H1 (cell line): ENCODE measurements at regions not wholly inside any gene's neighbourhood (a gene's known extent, or its start where the extent isn't known, plus 50 kb on each side); places are given as distances from the start of the nearest gene placed in this dataset.

ENCODE experiments used
- CTCF ChIA-PET: fragments of 300-600 bp; sonication (Branson Sonifier 250); formaldehyde crosslinking; loops from one replicate; lab custom pipeline; 2021; ENCODE audit not compliant: partially characterized antibody; lab: Charles Lee
- POLR2A ChIA-PET: fragments of 300-600 bp; sonication (Branson Sonifier 250); formaldehyde crosslinking; loops from one replicate; lab custom pipeline; 2021; ENCODE audit warnings: inconsistent platforms; ENCODE audit not compliant: partially characterized antibody; lab: Charles Lee
- DNase-seq, 2 experiments: peaks; one replicate each; pipeline versions ENCODE4 v3.0.0 to v3.0.0-alpha.2; 2010 to 2022; ENCODE audit warnings: low spot score in 2 of 2, low read depth in 1 of 2, mixed read lengths in 1 of 2
- FAIRE-seq: peaks from 2 replicates; lab custom pipeline; 2011; peaks lifted over from hg19 to GRCh38; lab: Jason Lieb, UNC
- H2AFZ ChIP-seq: 2 replicates; pipeline ENCODE4 v1.8.1; 2012; ENCODE audit warnings: low read length, inconsistent platforms
- H2AK5ac ChIP-seq: 2 replicates; pipeline ENCODE4 v1.6.1; 2013; ENCODE audit warnings: low read depth, low read length
- H2BK120ac ChIP-seq: replicated peaks from 2 replicates; pipeline ENCODE3; 2013; ENCODE audit warnings: low read depth, low read length, inconsistent platforms
- H2BK12ac ChIP-seq: 2 replicates; pipeline ENCODE4 v1.6.1; 2013; ENCODE audit warnings: low read depth, low read length
- H2BK15ac ChIP-seq: 2 replicates; pipeline ENCODE4 v1.6.1; 2013; ENCODE audit warnings: low read length
- H2BK20ac ChIP-seq: 2 replicates; pipeline ENCODE4 v1.6.1; 2013; ENCODE audit warnings: low read length
- H2BK5ac ChIP-seq: 2 replicates; pipeline ENCODE4 v1.6.1; 2013; ENCODE audit warnings: low read depth, low read length
- H3K14ac ChIP-seq: 2 replicates; pipeline ENCODE4 v1.6.1; 2013; ENCODE audit warnings: inconsistent platforms; ENCODE audit not compliant: insufficient read length
- H3K18ac ChIP-seq: 2 replicates; pipeline ENCODE4 v1.6.1; 2013; ENCODE audit warnings: low read length; ENCODE audit errors: extremely low read depth
- H3K23ac ChIP-seq: 2 replicates; pipeline ENCODE4 v1.6.1; 2013; ENCODE audit warnings: inconsistent platforms; ENCODE audit not compliant: insufficient read length
- H3K23me2 ChIP-seq: 2 replicates; pipeline ENCODE4 v1.6.1; 2013; ENCODE audit warnings: low read depth, low read length
- H3K27ac ChIP-seq: 2 replicates; pipeline ENCODE4 v1.6.1; 2011; ENCODE audit warnings: low read depth, low read length, inconsistent platforms
- H3K27me3 ChIP-seq, 4 experiments: replicated peaks in 1 of 4; 1 replicate in 1 of 4; 2 replicates in 3 of 4; pipeline versions ENCODE4 v1.6.1 to v1.8.1; 2011 to 2013; ENCODE audit warnings: low read length in 3 of 4, mild to moderate bottlenecking in 3 of 4, inconsistent platforms in 2 of 4, mixed read lengths in 2 of 4, moderate library complexity in 1 of 4; ENCODE audit not compliant: control insufficient read depth in 3 of 4, insufficient read depth in 3 of 4; ENCODE audit errors: extremely low read depth in 1 of 4
- H3K36me3 ChIP-seq, 4 experiments: 2 replicates each; pipeline versions ENCODE4 v1.6.1 to v1.8.1; 2011 to 2013; ENCODE audit warnings: mild to moderate bottlenecking in 4 of 4, low read length in 3 of 4, moderate library complexity in 2 of 4, control low read depth in 1 of 4, inconsistent platforms in 1 of 4; ENCODE audit not compliant: insufficient read depth in 4 of 4, control insufficient read depth in 2 of 4
- H3K4ac ChIP-seq: replicated peaks from 2 replicates; pipeline ENCODE3; 2013; ENCODE audit warnings: low read length, low read depth, mixed read lengths, inconsistent platforms; ENCODE audit not compliant: insufficient read length
- H3K4me1 ChIP-seq, 4 experiments: replicated peaks in 1 of 4; 1 replicate in 1 of 4; 2 replicates in 3 of 4; pipeline versions ENCODE4 v1.6.1 to v1.8.1; 2011 to 2013; ENCODE audit warnings: low read length in 3 of 4, inconsistent platforms in 2 of 4, mixed read lengths in 1 of 4; ENCODE audit not compliant: insufficient read depth in 4 of 4, control insufficient read depth in 3 of 4
- H3K4me2 ChIP-seq, 2 experiments: 2 replicates each; pipeline versions ENCODE4 v1.6.1 to v1.8.1; 2011 to 2013; ENCODE audit warnings: low read depth in 2 of 2, low read length in 2 of 2, control low read depth in 1 of 2, inconsistent platforms in 1 of 2, mild to moderate bottlenecking in 1 of 2; ENCODE audit not compliant: insufficient read depth in 1 of 2
- H3K4me3 ChIP-seq, 4 experiments: fragments of 200-600, 300-600 bp in 1 of 4; sonication (generic), shearing (Covaris generic), sonication (Bioruptor Twin) in 1 of 4; 2 replicates each; pipeline versions ENCODE4 v1.5.1 to v1.8.1; 2011 to 2016; ENCODE audit warnings: low read length in 4 of 4, low read depth in 3 of 4, control low read depth in 2 of 4, inconsistent platforms in 2 of 4, mild to moderate bottlenecking in 2 of 4, mixed read lengths in 1 of 4, moderate library complexity in 1 of 4; ENCODE audit not compliant: insufficient read depth in 2 of 4; ENCODE audit errors: extremely low read depth in 1 of 4
- H3K56ac ChIP-seq: replicated peaks from 2 replicates; pipeline ENCODE3; 2013; ENCODE audit warnings: low read depth, mild to moderate bottlenecking, mixed read lengths, low read length, inconsistent platforms; ENCODE audit not compliant: insufficient read length
- H3K79me1 ChIP-seq: 2 replicates; pipeline ENCODE4 v1.6.1; 2013; ENCODE audit warnings: low read depth, low read length, control low read depth
- H3K79me2 ChIP-seq, 2 experiments: 2 replicates each; pipeline versions ENCODE4 v1.6.1 to v1.8.1; 2012 to 2013; ENCODE audit warnings: low read length in 2 of 2, mild to moderate bottlenecking in 2 of 2, inconsistent platforms in 1 of 2; ENCODE audit not compliant: insufficient read depth in 2 of 2, control insufficient read depth in 1 of 2
- H3K9ac ChIP-seq, 4 experiments: replicated peaks in 1 of 4; 1 replicate in 1 of 4; 2 replicates in 3 of 4; pipeline versions ENCODE4 v1.6.1 to v1.8.1; 2011 to 2013; ENCODE audit warnings: low read depth in 3 of 4, low read length in 3 of 4, control low read depth in 2 of 4, mild to moderate bottlenecking in 2 of 4, moderate library complexity in 2 of 4, inconsistent platforms in 1 of 4; ENCODE audit errors: extremely low read depth in 1 of 4
- H3K9me3 ChIP-seq, 2 experiments: 2 replicates each; pipeline versions ENCODE4 v1.6.1 to v1.8.1; 2012 to 2013; ENCODE audit warnings: mild to moderate bottlenecking in 2 of 2, moderate library complexity in 2 of 2, control low read depth in 1 of 2, inconsistent platforms in 1 of 2, low read depth in 1 of 2, low read length in 1 of 2, mixed read lengths in 1 of 2; ENCODE audit not compliant: insufficient read depth in 2 of 2
- H4K20me1 ChIP-seq, 2 experiments: replicated peaks in 1 of 2; 2 replicates each; pipeline versions ENCODE3 to v1.8.1; 2011 to 2013; ENCODE audit warnings: inconsistent platforms in 2 of 2, low read length in 2 of 2, mild to moderate bottlenecking in 1 of 2; ENCODE audit not compliant: insufficient read depth in 2 of 2, control insufficient read depth in 1 of 2
- H4K5ac ChIP-seq: 2 replicates; pipeline ENCODE4 v1.6.1; 2013; ENCODE audit warnings: low read length, low read depth, mixed read lengths, inconsistent platforms; ENCODE audit not compliant: insufficient read length
- H4K8ac ChIP-seq: 2 replicates; pipeline ENCODE4 v1.8.0; 2013; ENCODE audit warnings: mild to moderate bottlenecking, moderate library complexity, low read length, inconsistent platforms; ENCODE audit not compliant: insufficient read depth; ENCODE audit errors: extremely low read depth
- H4K91ac ChIP-seq: replicated peaks from 2 replicates; pipeline ENCODE3; 2013; ENCODE audit warnings: low read length, mixed read lengths, inconsistent platforms; ENCODE audit not compliant: insufficient read length
- ASH2L ChIP-seq: fragments of 200-600, 300-600 bp; sonication (generic); IDR thresholded peaks from one replicate; pipeline ENCODE4 v1.7.1; 2017; ENCODE audit warnings: low read length
- BRCA1 ChIP-seq: IDR thresholded peaks from 2 replicates; pipeline ENCODE4 v1.6.1; 2012; ENCODE audit warnings: low read depth, low read length, improper control_type of control experiment
- CHD1 ChIP-seq: IDR thresholded peaks from 2 replicates; pipeline ENCODE4 v1.6.1; 2012; ENCODE audit warnings: low read depth, low read length, improper control_type of control experiment
- EP300 ChIP-seq, 2 experiments: IDR thresholded peaks; 1 replicate in 1 of 2; 2 replicates in 1 of 2; pipeline ENCODE4 v1.6.1; 2011 to 2012; ENCODE audit warnings: low read depth in 2 of 2, low read length in 2 of 2, mild to moderate bottlenecking in 2 of 2, borderline replicate concordance in 1 of 2, inconsistent platforms in 1 of 2, moderate library complexity in 1 of 2
- FOSL1 ChIP-seq: IDR thresholded peaks from 2 replicates; pipeline ENCODE4 v1.6.1; 2011; ENCODE audit warnings: mild to moderate bottlenecking, low read depth, low read length, moderate library complexity; ENCODE audit not compliant: insufficient read depth
- RNF2 ChIP-seq: fragments of 200-900, 300-1000 bp; sonication (generic); IDR thresholded peaks from 2 replicates; pipeline ENCODE4 v1.7.1; 2016; ENCODE audit warnings: borderline replicate concordance, low read depth, mild to moderate bottlenecking, antibody characterized with exemption, low read length; ENCODE audit not compliant: poor library complexity, severe bottlenecking; ENCODE audit errors: missing control alignments
- RXRA ChIP-seq: IDR thresholded peaks from 2 replicates; pipeline ENCODE4 v1.6.1; 2011; ENCODE audit warnings: low read depth, mild to moderate bottlenecking, low read length, moderate library complexity; ENCODE audit not compliant: insufficient read depth
- SP4 ChIP-seq: IDR thresholded peaks from 2 replicates; pipeline ENCODE4 v1.6.1; 2012; ENCODE audit warnings: low read length, inconsistent platforms
- TCF12 ChIP-seq: IDR thresholded peaks from 2 replicates; pipeline ENCODE4 v1.6.1; 2011; ENCODE audit warnings: low read depth, mild to moderate bottlenecking, low read length
- YY1 ChIP-seq: IDR thresholded peaks from 2 replicates; pipeline ENCODE4 v1.6.1; 2011; ENCODE audit warnings: low read depth, mild to moderate bottlenecking, low read length
- WGBS, 2 experiments: shearing (Covaris generic) in 1 of 2; methylation state at CpG; one replicate each; pipeline versions ENCODE4 v1.1.6 to v1.1.7; 2013 to 2015; ENCODE audit warnings: low lambda C conversion rate in 2 of 2, mixed read lengths in 2 of 2, inconsistent platforms in 1 of 2, low coverage in 1 of 2, missing lambda C conversion rate in 1 of 2; ENCODE audit not compliant: insufficient replicate concordance in 2 of 2, insufficient coverage in 1 of 2, insufficient read length in 1 of 2; ENCODE audit errors: extremely low coverage in 1 of 2, missing lambda C conversion rate in 1 of 2; 5-methylcytosine and 5-hydroxymethylcytosine counted together
- TF ChIP-seq, protein P1 (sequence below): IDR thresholded peaks from 2 replicates; pipeline ENCODE4 v1.6.1; 2012; ENCODE audit warnings: low read length, inconsistent platforms

GRCh38 chr14:100666403-100666802 lies 60.3 kb upstream of the DLK1 start:
- H3K4me1 ChIP-seq: no peaks in the 10 kb centered on the region
- no peak overlapping the region for H3K9ac ChIP-seq
- 0 out of 2 replicates have a peak overlapping the region, but pooled peaks have one; percentile 50 for H2BK12ac ChIP-seq
- H2BK5ac ChIP-seq: no peak overlapping the region
- no peak overlapping the region for H2AK5ac ChIP-seq
- WGBS, 2 experiments: 88% methylated on average over 3 of the region's 3 CpGs; no CpG with 5 or more reads in 1 of the 2 experiments
- no peak overlapping the region for H3K27ac ChIP-seq
- no peaks in the 10 kb centered on the region for H3K9me3 ChIP-seq
- H3K14ac ChIP-seq: no peak overlapping the region
- TF ChIP-seq BRCA1: no peak
- no peak for TF ChIP-seq SP4
- no peak for TF ChIP-seq EP300 (IDR thresholded peaks at IDR 0.05; ENCODE audit: borderline replicate concordance in 1 of 2, low read depth in 2 of 2, low read length in 2 of 2)
- no peak for TF ChIP-seq CHD1
- no peak for TF ChIP-seq ASH2L
- TF ChIP-seq FOSL1: no peak
- no peak for TF ChIP-seq RXRA
- no peak for TF ChIP-seq TCF12
- TF ChIP-seq RNF2: no peak
- no peak for TF ChIP-seq YY1
- TF ChIP-seq, protein P1, sequence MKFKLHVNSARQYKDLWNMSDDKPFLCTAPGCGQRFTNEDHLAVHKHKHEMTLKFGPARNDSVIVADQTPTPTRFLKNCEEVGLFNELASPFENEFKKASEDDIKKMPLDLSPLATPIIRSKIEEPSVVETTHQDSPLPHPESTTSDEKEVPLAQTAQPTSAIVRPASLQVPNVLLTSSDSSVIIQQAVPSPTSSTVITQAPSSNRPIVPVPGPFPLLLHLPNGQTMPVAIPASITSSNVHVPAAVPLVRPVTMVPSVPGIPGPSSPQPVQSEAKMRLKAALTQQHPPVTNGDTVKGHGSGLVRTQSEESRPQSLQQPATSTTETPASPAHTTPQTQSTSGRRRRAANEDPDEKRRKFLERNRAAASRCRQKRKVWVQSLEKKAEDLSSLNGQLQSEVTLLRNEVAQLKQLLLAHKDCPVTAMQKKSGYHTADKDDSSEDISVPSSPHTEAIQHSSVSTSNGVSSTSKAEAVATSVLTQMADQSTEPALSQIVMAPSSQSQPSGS: no peak
- H3K79me1 ChIP-seq: no peaks in the 10 kb centered on the region
- no peaks in the 10 kb centered on the region for H3K36me3 ChIP-seq
- H2BK20ac ChIP-seq: no peak overlapping the region
- FAIRE-seq (no peak), DNase-seq (no peak)
- ChIA-PET CTCF (interaction anchor here (0.6 to 6.8 kb wide), 8 partner anchors 9 to 1104 kb away, joined by 3 to 60 read pairs (median 4); no protein-coding TSS in a partner anchor), POLR2A (no interaction called here)
- H4K5ac ChIP-seq: no peak overlapping the region
- no peaks in the 10 kb centered on the region for H4K20me1 ChIP-seq
- H3K4me3 ChIP-seq: no peak overlapping the region
- H3K79me2 ChIP-seq: no peaks in the 10 kb centered on the region
- H3K27me3 ChIP-seq: 0 out of 7 replicates have a peak, but pooled peaks cover 0 to under 1% (median 0%) of the 10 kb centered on the region in 4 experiments
- no peaks in the 10 kb centered on the region for H3K23me2 ChIP-seq
- no peak overlapping the region for H3K4ac ChIP-seq
- no peak overlapping the region for H2AFZ ChIP-seq
- no peak overlapping the region for H3K23ac ChIP-seq
- no peak overlapping the region for H3K4me2 ChIP-seq
- no peak overlapping the region; the same call in 1 of the 2 replicates for H4K8ac ChIP-seq
- no peak overlapping the region for H3K56ac ChIP-seq
- H2BK120ac ChIP-seq: no peak overlapping the region
- H3K18ac ChIP-seq: no peak overlapping the region
- H4K91ac ChIP-seq: no peak overlapping the region
- no peak overlapping the region for H2BK15ac ChIP-seq
